Fibroblast of mammary gland (primary cell): ENCODE measurements at regions not wholly inside any gene's neighbourhood (a gene's known extent, or its start where the extent isn't known, plus 50 kb on each side); places are given as distances from the start of the nearest gene placed in this dataset.

ENCODE experiments used
- DNase-seq: peaks from one replicate; pipeline ENCODE4 v3.0.0-alpha.2; 2010; ENCODE audit warnings: low read depth
- H3K4me3 ChIP-seq: 2 replicates; pipeline ENCODE4 v1.5.1; 2011; ENCODE audit warnings: low read depth, mild to moderate bottlenecking, low read length, moderate library complexity; ENCODE audit not compliant: control insufficient read depth
- TF ChIP-seq, protein P1 (sequence below): conservative IDR thresholded peaks from 2 replicates; pipeline ENCODE4 v1.5.1; 2011; ENCODE audit warnings: low read depth, low read length, inconsistent platforms; ENCODE audit not compliant: control insufficient read depth, insufficient read depth

DNA sequence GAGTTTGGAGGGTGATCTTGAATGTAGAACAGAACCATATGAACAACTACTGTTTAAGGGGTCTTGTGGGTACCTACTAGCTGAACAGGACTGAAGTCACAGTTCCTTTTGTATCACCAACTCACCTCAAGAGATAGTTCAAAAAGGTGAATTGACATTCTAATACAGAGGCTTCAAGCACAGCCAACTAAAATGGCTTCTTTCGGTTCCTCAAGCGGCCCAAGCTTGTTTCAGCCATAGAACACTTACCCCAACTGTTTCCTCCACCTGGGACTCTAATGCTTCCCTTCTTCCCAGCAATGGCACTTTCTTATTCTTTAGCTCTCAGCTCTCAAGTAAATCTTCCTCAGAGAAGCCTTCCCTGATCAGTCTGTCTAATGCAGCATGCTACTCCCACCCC lies 277.5 kb upstream of the GK2 start:
- no peak for DNase-seq
- no peak overlapping the region for H3K4me3 ChIP-seq

DNA sequence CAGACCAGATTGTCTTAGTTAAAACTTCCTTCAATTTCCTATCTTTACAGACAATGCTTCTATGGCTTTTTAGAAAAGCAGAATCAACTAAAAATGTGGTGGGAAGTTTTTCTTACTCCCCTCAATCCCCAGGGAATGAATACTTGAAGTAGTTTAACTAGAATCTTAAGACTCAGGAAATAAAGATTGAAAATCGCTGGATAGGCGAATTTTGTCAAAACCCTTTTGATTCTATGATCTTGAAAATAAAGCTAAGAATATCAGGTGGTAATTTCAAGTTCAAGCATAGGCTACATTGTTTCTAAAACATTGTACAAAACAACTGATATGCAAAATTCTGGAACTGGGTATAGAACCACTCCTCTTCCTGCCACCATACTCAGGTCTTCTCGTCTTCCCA lies 276.5 kb upstream of the GK2 start:
- DNase-seq: no peak
- no peak overlapping the region for H3K4me3 ChIP-seq
- TF ChIP-seq, protein P1, sequence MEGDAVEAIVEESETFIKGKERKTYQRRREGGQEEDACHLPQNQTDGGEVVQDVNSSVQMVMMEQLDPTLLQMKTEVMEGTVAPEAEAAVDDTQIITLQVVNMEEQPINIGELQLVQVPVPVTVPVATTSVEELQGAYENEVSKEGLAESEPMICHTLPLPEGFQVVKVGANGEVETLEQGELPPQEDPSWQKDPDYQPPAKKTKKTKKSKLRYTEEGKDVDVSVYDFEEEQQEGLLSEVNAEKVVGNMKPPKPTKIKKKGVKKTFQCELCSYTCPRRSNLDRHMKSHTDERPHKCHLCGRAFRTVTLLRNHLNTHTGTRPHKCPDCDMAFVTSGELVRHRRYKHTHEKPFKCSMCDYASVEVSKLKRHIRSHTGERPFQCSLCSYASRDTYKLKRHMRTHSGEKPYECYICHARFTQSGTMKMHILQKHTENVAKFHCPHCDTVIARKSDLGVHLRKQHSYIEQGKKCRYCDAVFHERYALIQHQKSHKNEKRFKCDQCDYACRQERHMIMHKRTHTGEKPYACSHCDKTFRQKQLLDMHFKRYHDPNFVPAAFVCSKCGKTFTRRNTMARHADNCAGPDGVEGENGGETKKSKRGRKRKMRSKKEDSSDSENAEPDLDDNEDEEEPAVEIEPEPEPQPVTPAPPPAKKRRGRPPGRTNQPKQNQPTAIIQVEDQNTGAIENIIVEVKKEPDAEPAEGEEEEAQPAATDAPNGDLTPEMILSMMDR: no peak

More for the DNA sequence above, 277.5 kb upstream of the GK2 start:
- TF ChIP-seq, protein P1: no peak

DNA sequence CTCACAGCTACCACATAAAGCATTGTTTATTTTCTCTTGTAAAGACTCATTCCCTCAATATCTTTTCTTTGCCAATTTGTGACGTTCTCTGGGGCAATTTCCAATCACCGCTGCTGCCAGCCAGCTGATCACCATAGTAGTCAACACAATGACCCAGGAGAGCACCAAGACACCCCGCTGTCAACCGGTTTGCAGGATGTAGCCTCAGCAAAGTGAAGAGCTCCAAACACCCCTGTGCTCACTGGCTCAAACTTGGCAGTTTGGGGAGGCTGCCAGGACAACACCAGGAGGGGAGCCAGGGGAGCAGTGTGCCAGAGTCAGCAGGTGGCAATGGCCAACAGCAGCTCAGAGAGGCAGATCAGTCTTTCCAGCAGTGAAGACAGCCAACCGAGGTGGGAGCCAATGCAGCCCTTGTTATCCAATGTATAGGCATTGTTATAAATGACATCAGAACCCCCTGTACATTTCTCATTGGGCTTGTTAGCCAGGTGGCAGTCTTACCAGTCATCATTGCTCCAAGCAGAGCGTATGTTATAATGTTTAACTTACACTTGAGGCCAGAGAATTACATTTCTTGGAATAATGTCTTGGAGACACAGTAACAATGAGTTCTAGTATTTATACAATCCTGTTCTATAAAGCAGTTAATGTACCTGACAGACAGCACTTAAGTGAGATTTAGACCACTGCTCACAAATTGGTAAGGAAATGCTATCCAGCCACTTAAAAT lies 274.9 kb upstream of the GK2 start:
- TF ChIP-seq, protein P1: no peak
- DNase-seq: no peak
- no peak overlapping the region for H3K4me3 ChIP-seq

DNA sequence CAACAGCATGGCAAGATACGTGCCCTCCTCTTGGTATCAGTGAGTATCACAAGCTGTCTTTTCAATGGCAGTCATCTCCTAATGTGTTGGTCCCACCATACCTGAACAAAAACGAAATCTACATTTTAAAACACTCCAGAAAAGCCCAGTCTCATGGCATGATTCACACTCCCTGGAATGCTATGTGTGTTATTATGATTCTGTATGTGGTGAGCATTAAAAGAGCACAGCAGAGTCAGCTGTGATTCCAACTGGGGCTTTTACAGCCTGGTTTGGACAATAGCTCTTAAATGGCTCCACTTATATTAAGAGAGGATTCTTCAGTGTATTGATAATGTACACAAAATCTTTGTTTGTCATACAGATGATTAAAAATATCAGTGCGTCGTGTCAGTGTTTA lies 274.1 kb upstream of the GK2 start:
- TF ChIP-seq, protein P1: no peak
- DNase-seq: no peak
- H3K4me3 ChIP-seq: no peak overlapping the region

DNA sequence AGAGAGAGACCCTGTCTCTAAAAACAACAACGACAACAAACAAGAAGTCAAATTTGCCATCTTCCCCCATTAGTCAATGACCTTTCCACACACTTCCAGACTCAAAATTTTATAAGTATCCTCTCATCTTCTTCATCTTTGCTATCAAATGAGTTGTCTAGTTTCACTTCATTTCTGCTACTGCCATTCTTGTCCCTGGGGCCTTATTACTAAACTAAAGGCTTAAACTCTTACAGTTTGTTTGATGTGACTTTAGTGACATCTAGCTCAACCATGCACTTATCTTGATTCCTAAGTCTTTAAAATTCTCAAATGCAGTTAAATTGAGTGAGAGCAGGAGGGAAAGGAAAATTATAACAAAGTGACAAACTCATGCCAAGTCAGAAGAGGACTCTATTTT lies 271.8 kb upstream of the GK2 start:
- no peak overlapping the region for H3K4me3 ChIP-seq
- TF ChIP-seq, protein P1: no peak
- DNase-seq: no peak

DNA sequence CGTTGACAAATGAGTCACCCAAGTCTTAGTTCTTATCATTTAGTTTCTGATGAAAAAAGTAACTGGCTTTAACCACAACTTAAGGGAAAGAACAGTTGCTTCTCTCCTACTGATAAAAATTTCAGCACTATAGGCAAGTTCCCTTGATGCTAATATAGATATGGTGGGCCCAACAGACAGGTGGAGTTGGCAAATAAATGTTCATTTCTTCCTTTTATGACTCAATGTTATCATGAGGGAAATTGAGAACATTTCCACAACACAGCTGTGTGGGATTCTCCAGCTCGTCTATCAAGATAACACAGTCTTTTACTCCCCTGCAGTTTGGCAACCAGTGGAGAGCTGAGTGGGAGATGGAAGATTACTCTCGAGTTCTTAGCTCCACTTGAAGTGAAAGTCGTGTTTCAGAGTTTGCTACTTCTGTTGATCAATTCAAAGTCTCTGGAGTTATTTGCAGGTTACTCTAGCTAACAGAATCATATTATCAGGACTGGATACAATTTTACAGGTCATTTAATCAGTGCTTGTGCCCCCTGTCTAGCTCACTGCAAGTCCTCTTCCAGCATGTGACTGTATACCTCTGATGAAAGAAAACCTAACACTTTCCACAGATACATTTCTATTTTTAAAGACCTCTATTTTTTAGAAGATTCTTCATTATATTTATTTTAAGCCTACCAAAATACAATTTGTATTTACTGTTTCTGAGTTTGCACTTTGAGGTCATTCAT lies 270.6 kb upstream of the GK2 start:
- DNase-seq: no peak
- TF ChIP-seq, protein P1: no peak
- no peak overlapping the region for H3K4me3 ChIP-seq
